ENCODE measurements at regions not wholly inside any gene's neighbourhood (a gene's known extent, or its start where the extent isn't known, plus 50 kb on each side); places are given as distances from the start of the nearest gene placed in this dataset.

GRCh38 chr1:63147783-63148182 lies 174.6 kb upstream of the FOXD3 start (continued):
- TF ChIP-seq, protein P1, sequence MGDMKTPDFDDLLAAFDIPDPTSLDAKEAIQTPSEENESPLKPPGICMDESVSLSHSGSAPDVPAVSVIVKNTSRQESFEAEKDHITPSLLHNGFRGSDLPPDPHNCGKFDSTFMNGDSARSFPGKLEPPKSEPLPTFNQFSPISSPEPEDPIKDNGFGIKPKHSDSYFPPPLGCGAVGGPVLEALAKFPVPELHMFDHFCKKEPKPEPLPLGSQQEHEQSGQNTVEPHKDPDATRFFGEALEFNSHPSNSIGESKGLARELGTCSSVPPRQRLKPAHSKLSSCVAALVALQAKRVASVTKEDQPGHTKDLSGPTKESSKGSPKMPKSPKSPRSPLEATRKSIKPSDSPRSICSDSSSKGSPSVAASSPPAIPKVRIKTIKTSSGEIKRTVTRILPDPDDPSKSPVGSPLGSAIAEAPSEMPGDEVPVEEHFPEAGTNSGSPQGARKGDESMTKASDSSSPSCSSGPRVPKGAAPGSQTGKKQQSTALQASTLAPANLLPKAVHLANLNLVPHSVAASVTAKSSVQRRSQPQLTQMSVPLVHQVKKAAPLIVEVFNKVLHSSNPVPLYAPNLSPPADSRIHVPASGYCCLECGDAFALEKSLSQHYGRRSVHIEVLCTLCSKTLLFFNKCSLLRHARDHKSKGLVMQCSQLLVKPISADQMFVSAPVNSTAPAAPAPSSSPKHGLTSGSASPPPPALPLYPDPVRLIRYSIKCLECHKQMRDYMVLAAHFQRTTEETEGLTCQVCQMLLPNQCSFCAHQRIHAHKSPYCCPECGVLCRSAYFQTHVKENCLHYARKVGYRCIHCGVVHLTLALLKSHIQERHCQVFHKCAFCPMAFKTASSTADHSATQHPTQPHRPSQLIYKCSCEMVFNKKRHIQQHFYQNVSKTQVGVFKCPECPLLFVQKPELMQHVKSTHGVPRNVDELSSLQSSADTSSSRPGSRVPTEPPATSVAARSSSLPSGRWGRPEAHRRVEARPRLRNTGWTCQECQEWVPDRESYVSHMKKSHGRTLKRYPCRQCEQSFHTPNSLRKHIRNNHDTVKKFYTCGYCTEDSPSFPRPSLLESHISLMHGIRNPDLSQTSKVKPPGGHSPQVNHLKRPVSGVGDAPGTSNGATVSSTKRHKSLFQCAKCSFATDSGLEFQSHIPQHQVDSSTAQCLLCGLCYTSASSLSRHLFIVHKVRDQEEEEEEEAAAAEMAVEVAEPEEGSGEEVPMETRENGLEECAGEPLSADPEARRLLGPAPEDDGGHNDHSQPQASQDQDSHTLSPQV (IDR thresholded peaks at IDR 0.05): no peak
- TF ChIP-seq ASH2L (IDR thresholded peaks at IDR 0.05; ENCODE audit: borderline replicate concordance, low read depth) (no peak), CEBPB (IDR thresholded peaks at IDR 0.05; ENCODE audit: borderline replicate concordance in 1 of 2, low read depth in 2 of 2, low read length in 2 of 2) (no peak), IKZF1 (conservative IDR thresholded peaks at IDR 0.05) (no peak), JUND (IDR thresholded peaks at IDR 0.05; ENCODE audit: low read depth, low read length) (no peak), ZNF207 (IDR thresholded peaks at IDR 0.05; ENCODE audit: borderline replicate concordance) (no peak), POLR2AphosphoS5 (IDR thresholded peaks at IDR 0.05; ENCODE audit: low read length) (no peak)
